Uterus (tissue), 3 donors: ENCODE measurements at regions not wholly inside any gene's neighbourhood (a gene's known extent, or its start where the extent isn't known, plus 50 kb on each side); places are given as distances from the start of the nearest gene placed in this dataset.

Source experiments
- DNase-seq, 2 donors: peaks; one replicate each; pipeline ENCODE4 v3.0.0-alpha.2; 2019 to 2020
- H3K27ac ChIP-seq, 2 donors: fragments of 200-600 bp; sonication (generic); 1 replicate in 1 of 2; 2 replicates in 1 of 2; pipeline ENCODE4 v1.5.1; 2016 to 2018
- H3K27me3 ChIP-seq, 2 donors: fragments of 200-600 bp; sonication (generic); one replicate each; pipeline ENCODE4 v1.5.1; 2018 to 2019; ENCODE audit warnings: control low read depth in 1 of 2
- H3K36me3 ChIP-seq, 2 donors: fragments of 200-600 bp; sonication (generic); one replicate each; pipeline ENCODE4 v1.5.1; 2019; ENCODE audit warnings: control low read depth in 1 of 2
- H3K4me1 ChIP-seq, 2 donors: fragments of 200-600 bp; sonication (generic); one replicate each; pipeline ENCODE4 v1.5.1; 2018 to 2019; ENCODE audit warnings: control low read depth in 1 of 2
- H3K4me3 ChIP-seq, 2 donors: fragments of 200-600 bp; sonication (generic); 1 replicate in 1 of 2; 2 replicates in 1 of 2; pipeline ENCODE4 v1.5.1; 2018 to 2019; ENCODE audit warnings: mild to moderate bottlenecking in 1 of 2
- H3K9me3 ChIP-seq, 2 donors: fragments of 200-600 bp; sonication (generic); one replicate each; pipeline ENCODE4 v1.5.1; 2019; ENCODE audit warnings: control low read depth in 1 of 2
- CTCF ChIP-seq, 4 experiments: fragments of 200-600 bp in 2 of 4; fragments of 450-650 bp in 2 of 4; sonication (generic) in 2 of 4; IDR thresholded peaks; one replicate each; pipeline ENCODE4 v1.5.1; 2016 to 2019; ENCODE audit warnings: antibody characterized with exemption in 4 of 4, mild to moderate bottlenecking in 2 of 4, moderate library complexity in 1 of 4
- POLR2A ChIP-seq, 2 donors: fragments of 450-650 bp; IDR thresholded peaks; one replicate each; pipeline ENCODE4 v1.6.1; 2016; ENCODE audit warnings: antibody characterized with exemption in 2 of 2, mild to moderate bottlenecking in 1 of 2, moderate library complexity in 1 of 2
- intact Hi-C: fragments of 100-400 bp; cut with DNase I; formaldehyde crosslinking; loops from one replicate; pipeline ENCODE4 v1.15.1; 2023; ENCODE audit warnings: low total_unique reads
- donor health status: DM: yes; HTN: yes; CAD: no.

GRCh38 chr16:14354561-14355351 is 275.3 kb downstream of the PARN start:
- intact Hi-C loops: no loop called here
- Histone ChIP-seq H3K27ac (no peak overlapping the region), H3K4me1 (no peaks in the 10 kb centered on the region), H3K4me3 (no peak overlapping the region), H3K27me3 (no peaks in the 10 kb centered on the region), H3K36me3 (no peaks in the 10 kb centered on the region), H3K9me3 (no peaks in the 10 kb centered on the region)
- no peak for DNase-seq
- TF ChIP-seq CTCF (IDR thresholded peaks at IDR 0.05) (no peak), POLR2A (IDR thresholded peaks at IDR 0.05) (no peak)

GRCh38 chr16:14353340-14353739 is 276.7 kb downstream of the PARN start:
- Histone ChIP-seq H3K9me3 (no peaks in the 10 kb centered on the region), H3K4me1 (no peaks in the 10 kb centered on the region), H3K4me3 (no peak overlapping the region), H3K36me3 (no peaks in the 10 kb centered on the region), H3K27ac (no peak overlapping the region), H3K27me3 (no peaks in the 10 kb centered on the region)
- intact Hi-C loops: no loop called here
- TF ChIP-seq CTCF (IDR thresholded peaks at IDR 0.05): no peak
- TF ChIP-seq POLR2A (IDR thresholded peaks at IDR 0.05): no peak
- DNase-seq: no peak

- Histone ChIP-seq H3K4me3 (no peak overlapping the region), H3K36me3 (no peaks in the 10 kb centered on the region), H3K27me3 (no peaks in the 10 kb centered on the region), H3K27ac (no peak overlapping the region), H3K4me1 (no peaks in the 10 kb centered on the region), H3K9me3 (no peaks in the 10 kb centered on the region)
- intact Hi-C loops: no loop called here
- no peak for DNase-seq
- TF ChIP-seq CTCF (IDR thresholded peaks at IDR 0.05) (no peak), POLR2A (IDR thresholded peaks at IDR 0.05) (no peak)
Measured at GRCh38 chr16:14351647-14352046, 278.4 kb downstream of the PARN start.

- DNase-seq: no peak
- TF ChIP-seq CTCF (IDR thresholded peaks at IDR 0.05) (no peak), POLR2A (IDR thresholded peaks at IDR 0.05) (no peak)
- no peaks in the 10 kb centered on the region for H3K36me3 ChIP-seq
- H3K27me3 ChIP-seq: no peaks in the 10 kb centered on the region
- H3K4me3 ChIP-seq: no peak overlapping the region
- no peaks in the 10 kb centered on the region for H3K4me1 ChIP-seq
- intact Hi-C loops: no loop called here
- no peaks in the 10 kb centered on the region for H3K9me3 ChIP-seq
- no peak overlapping the region for H3K27ac ChIP-seq
Measured at GRCh38 chr16:14350626-14351025, 279.4 kb downstream of the PARN start.

- H3K4me3 ChIP-seq: no peak overlapping the region
- H3K4me1 ChIP-seq: no peaks in the 10 kb centered on the region
- intact Hi-C loops: no loop called here
- DNase-seq: no peak
- TF ChIP-seq POLR2A (IDR thresholded peaks at IDR 0.05) (no peak), CTCF (IDR thresholded peaks at IDR 0.05) (no peak)
- no peak overlapping the region for H3K27ac ChIP-seq
- H3K36me3 ChIP-seq: no peaks in the 10 kb centered on the region
- no peaks in the 10 kb centered on the region for H3K9me3 ChIP-seq
- H3K27me3 ChIP-seq: no peaks in the 10 kb centered on the region
Measured at GRCh38 chr16:14350081-14350480, 279.0 kb downstream of the MRTFB start.
